GM18909 (cell line): ENCODE measurements at regions not wholly inside any gene's neighbourhood (a gene's known extent, or its start where the extent isn't known, plus 50 kb on each side); places are given as distances from the start of the nearest gene placed in this dataset.

Experiments
- ATAC-seq: cut with Tn5 transposase; IDR thresholded peaks from one replicate; pipeline ENCODE4 v1.9.1; 2021; ENCODE audit warnings: mild to moderate bottlenecking; ENCODE audit not compliant: unreplicated experiment, poor library complexity

GRCh38 chr18:2468051-2468450, 103.3 kb downstream of the METTL4 start:
- ATAC-seq = no peak

GRCh38 chr18:2471523-2471922, 99.8 kb downstream of the METTL4 start:
- no peak for ATAC-seq

GRCh38 chr18:2478662-2479061, 92.6 kb downstream of the METTL4 start:
- ATAC-seq = no peak

- ATAC-seq = no peak
Observed at GRCh38 chr18:2480536-2480935, 90.8 kb downstream of the METTL4 start.

- no peak for ATAC-seq
Observed at GRCh38 chr18:2482706-2483475, 88.4 kb downstream of the METTL4 start.

GRCh38 chr18:2485983-2486382, 85.3 kb downstream of the METTL4 start:
- ATAC-seq = no peak

- ATAC-seq = no peak
Observed at GRCh38 chr18:2486426-2486825, 84.9 kb downstream of the METTL4 start.
